Liver (tissue), 8 donors: ENCODE measurements at regions not wholly inside any gene's neighbourhood (a gene's known extent, or its start where the extent isn't known, plus 50 kb on each side); places are given as distances from the start of the nearest gene placed in this dataset.

ENCODE experiments used
- DNase-seq: peaks from one replicate; pipeline ENCODE4 v3.0.0-alpha.2; 2017; ENCODE audit warnings: low spot score
- H3K27ac ChIP-seq, 2 donors: one replicate each; pipeline ENCODE4 v1.7.0; 2013; ENCODE audit warnings: inconsistent platforms in 2 of 2, low read length in 2 of 2, control low read depth in 1 of 2, low read depth in 1 of 2, mild to moderate bottlenecking in 1 of 2
- H3K27me3 ChIP-seq, 4 donors: one replicate each; pipeline versions ENCODE4 v1.6.1 to v1.7.0; 2013; ENCODE audit warnings: low read length in 3 of 4, inconsistent platforms in 1 of 4, mild to moderate bottlenecking in 1 of 4, moderate library complexity in 1 of 4; ENCODE audit not compliant: control insufficient read depth in 4 of 4, insufficient read depth in 4 of 4
- H3K36me3 ChIP-seq, 4 donors: one replicate each; pipeline versions ENCODE4 v1.6.1 to v1.7.0; 2013; ENCODE audit warnings: low read length in 3 of 4, mild to moderate bottlenecking in 3 of 4, low read depth in 1 of 4, moderate library complexity in 1 of 4; ENCODE audit not compliant: control insufficient read depth in 4 of 4, insufficient read depth in 3 of 4
- H3K4me1 ChIP-seq, 4 donors: one replicate each; pipeline versions ENCODE4 v1.6.1 to v1.7.0; 2013; ENCODE audit warnings: low read length in 3 of 4, mild to moderate bottlenecking in 3 of 4, moderate library complexity in 1 of 4; ENCODE audit not compliant: control insufficient read depth in 4 of 4, insufficient read depth in 4 of 4
- H3K4me3 ChIP-seq, 3 donors: one replicate each; pipeline versions ENCODE4 v1.6.1 to v1.7.0; 2013; ENCODE audit warnings: low read length in 3 of 3, control low read depth in 1 of 3, low read depth in 1 of 3, mild to moderate bottlenecking in 1 of 3
- H3K9ac ChIP-seq, 2 donors: one replicate each; pipeline ENCODE4 v1.7.0; 2013; ENCODE audit warnings: low read length in 2 of 2, mild to moderate bottlenecking in 2 of 2, moderate library complexity in 2 of 2, control low read depth in 1 of 2, low read depth in 1 of 2
- H3K9me3 ChIP-seq, 4 donors: one replicate each; pipeline versions ENCODE4 v1.6.1 to v1.7.0; 2013; ENCODE audit warnings: low read length in 3 of 4; ENCODE audit not compliant: control insufficient read depth in 4 of 4
- ATF3 ChIP-seq: IDR thresholded peaks from 2 replicates; pipeline ENCODE4 v1.6.1; 2016; ENCODE audit warnings: antibody characterized with exemption
- CTCF ChIP-seq: fragments of 150-350 bp; IDR thresholded peaks from 2 replicates; pipeline ENCODE4 v1.5.1; 2017; ENCODE audit warnings: improper control_type of control experiment, low read depth, low read length; ENCODE audit not compliant: missing input control
- EGR1 ChIP-seq, 2 donors: IDR thresholded peaks; 2 replicates each; pipeline ENCODE4 v1.6.1; 2016 to 2018; ENCODE audit warnings: antibody characterized with exemption in 2 of 2, low read depth in 2 of 2
- FOXA1 ChIP-seq: IDR thresholded peaks from 2 replicates; pipeline ENCODE4 v1.6.1; 2016; ENCODE audit warnings: antibody characterized with exemption
- FOXA2 ChIP-seq: IDR thresholded peaks from 2 replicates; pipeline ENCODE4 v1.6.1; 2016; ENCODE audit warnings: antibody characterized with exemption
- GABPA ChIP-seq, 2 donors: IDR thresholded peaks in 1 of 2; conservative IDR thresholded peaks in 1 of 2; 2 replicates each; pipeline ENCODE4 v1.6.1; 2016; ENCODE audit warnings: antibody characterized with exemption in 2 of 2, mild to moderate bottlenecking in 1 of 2, moderate library complexity in 1 of 2
- HNF4G ChIP-seq: IDR thresholded peaks from 2 replicates; pipeline ENCODE4 v1.6.1; 2016; ENCODE audit warnings: antibody characterized with exemption
- JUND ChIP-seq, 2 donors: IDR thresholded peaks; 2 replicates each; pipeline ENCODE4 v1.6.1; 2016; ENCODE audit warnings: antibody characterized with exemption in 2 of 2
- MAX ChIP-seq: IDR thresholded peaks from 2 replicates; pipeline ENCODE4 v1.6.1; 2016; ENCODE audit warnings: antibody characterized with exemption
- NR2F2 ChIP-seq: IDR thresholded peaks from 2 replicates; pipeline ENCODE4 v1.6.1; 2016; ENCODE audit warnings: antibody characterized with exemption
- RAD21 ChIP-seq, 2 donors: IDR thresholded peaks; 2 replicates each; pipeline ENCODE4 v1.6.1; 2016; ENCODE audit warnings: antibody characterized with exemption in 2 of 2, mild to moderate bottlenecking in 2 of 2
- REST ChIP-seq: IDR thresholded peaks from 2 replicates; pipeline ENCODE4 v1.6.1; 2016; ENCODE audit warnings: antibody characterized with exemption, mild to moderate bottlenecking
- RXRA ChIP-seq, 2 donors: IDR thresholded peaks; 2 replicates each; pipeline ENCODE4 v1.6.1; 2017 to 2018; ENCODE audit warnings: antibody characterized with exemption in 2 of 2, mild to moderate bottlenecking in 1 of 2
- SP1 ChIP-seq: IDR thresholded peaks from 2 replicates; pipeline ENCODE4 v1.6.1; 2018; ENCODE audit warnings: antibody characterized with exemption, mild to moderate bottlenecking
- TAF1 ChIP-seq: conservative IDR thresholded peaks from 2 replicates; pipeline ENCODE4 v1.6.1; 2016; ENCODE audit warnings: antibody characterized with exemption, mild to moderate bottlenecking
- ZBTB33 ChIP-seq: IDR thresholded peaks from 2 replicates; pipeline ENCODE4 v1.6.1; 2016; ENCODE audit warnings: antibody characterized with exemption
- WGBS: extraction: QIAGEN DNeasy Blood & Tissue Kit; methylation state at CpG from one replicate; pipeline ENCODE4 v1.1.7; 2013; 5-methylcytosine and 5-hydroxymethylcytosine counted together
- donor health status: healthy.
- donor health status: healthy.
- donor health status: healthy.
- donor health status: healthy.
- donor health status: healthy.

- DNase-seq = no peak
- no peaks in the 10 kb centered on the region for H3K4me1 ChIP-seq
- no peak overlapping the region for H3K27ac ChIP-seq
- H3K9ac ChIP-seq = no peak overlapping the region
- no peaks in the 10 kb centered on the region for H3K27me3 ChIP-seq
- 61% methylated on average over 2 of the region's 2 CpGs for WGBS
- TF ChIP-seq SP1 = no peak
- TF ChIP-seq TAF1 = no peak
- TF ChIP-seq CTCF = no peak
- TF ChIP-seq REST = no peak
- no peak for TF ChIP-seq EGR1 (IDR thresholded peaks at IDR 0.05; ENCODE audit: low read depth in 2 of 2)
- no peak for TF ChIP-seq JUND (IDR thresholded peaks at IDR 0.05)
- no peak for TF ChIP-seq NR2F2
- TF ChIP-seq ZBTB33 = no peak
- no peak for TF ChIP-seq ATF3
- TF ChIP-seq RAD21 (IDR thresholded peaks at IDR 0.05) = no peak
- TF ChIP-seq RXRA (IDR thresholded peaks at IDR 0.05) = no peak
- TF ChIP-seq FOXA2 = no peak
- TF ChIP-seq HNF4G = no peak
- no peak overlapping the region for H3K4me3 ChIP-seq
- H3K9me3 ChIP-seq = no peaks in the 10 kb centered on the region
- H3K36me3 ChIP-seq = no peaks in the 10 kb centered on the region
These were observed 94.9 kb downstream of the ALG10B start for GRCh38 chr12:38411426-38411825.

- H3K36me3 ChIP-seq = no peaks in the 10 kb centered on the region
- no peaks in the 10 kb centered on the region for H3K9me3 ChIP-seq
- DNase-seq = no peak
- no peaks in the 10 kb centered on the region for H3K27me3 ChIP-seq
- no peaks in the 10 kb centered on the region for H3K4me1 ChIP-seq
- H3K4me3 ChIP-seq = no peak overlapping the region
- TF ChIP-seq CTCF (no peak), MAX (no peak), ZBTB33 (no peak), RXRA (IDR thresholded peaks at IDR 0.05) (no peak), GABPA (IDR thresholded peaks at IDR 0.05 in 1 of 2, conservative IDR thresholded peaks at IDR 0.05 in 1 of 2) (no peak), TAF1 (no peak), RAD21 (IDR thresholded peaks at IDR 0.05) (no peak), EGR1 (IDR thresholded peaks at IDR 0.05; ENCODE audit: low read depth in 2 of 2) (no peak), FOXA1 (no peak), NR2F2 (no peak)
- no peak overlapping the region for H3K9ac ChIP-seq
- H3K27ac ChIP-seq = no peak overlapping the region
These were observed 95.4 kb downstream of the ALG10B start for GRCh38 chr12:38411946-38412345.
